ENCODE measurements at regions not wholly inside any gene's neighbourhood (a gene's known extent, or its start where the extent isn't known, plus 50 kb on each side); places are given as distances from the start of the nearest gene placed in this dataset.

- TF ChIP-seq EP300 (IDR thresholded peaks at IDR 0.05) = no peak
- TF ChIP-seq CHD4 (IDR thresholded peaks at IDR 0.05; ENCODE audit: borderline replicate concordance) = no peak
These were observed 391.0 kb upstream of the RARB start for GRCh38 chr3:25037049-25037547.
